GM10248 (cell line): ENCODE measurements at regions not wholly inside any gene's neighbourhood (a gene's known extent, or its start where the extent isn't known, plus 50 kb on each side); places are given as distances from the start of the nearest gene placed in this dataset.
"Not testable (repeated sequence)": the region's sequence is repeated elsewhere in the genome, so short reads cannot be mapped to it uniquely, and the experiment has no call there.

Experiments used
- CTCF ChIA-PET: fragments of 300-600 bp; sonication (Branson Sonifier 250); formaldehyde crosslinking; extraction: SDS; loops from one replicate; lab custom pipeline; 2021; ENCODE audit warnings: antibody characterized with exemption; lab: Yijun Ruan, JAX
- POLR2A ChIA-PET: fragments of 350-650 bp; sonication (Branson Sonifier 250); formaldehyde crosslinking; extraction: SDS; loops from one replicate; lab custom pipeline; 2020; ENCODE audit warnings: antibody characterized with exemption; lab: Yijun Ruan, JAX
- DNase-seq: peaks from one replicate; pipeline ENCODE4 v3.0.0; 2012; ENCODE audit errors: extremely low spot score
- CTCF ChIP-seq: IDR thresholded peaks from 2 replicates; pipeline ENCODE4 v1.5.1; 2012; ENCODE audit warnings: mild to moderate bottlenecking, low read depth; ENCODE audit errors: extremely low read depth, missing control alignments, control extremely low read depth

DNA sequence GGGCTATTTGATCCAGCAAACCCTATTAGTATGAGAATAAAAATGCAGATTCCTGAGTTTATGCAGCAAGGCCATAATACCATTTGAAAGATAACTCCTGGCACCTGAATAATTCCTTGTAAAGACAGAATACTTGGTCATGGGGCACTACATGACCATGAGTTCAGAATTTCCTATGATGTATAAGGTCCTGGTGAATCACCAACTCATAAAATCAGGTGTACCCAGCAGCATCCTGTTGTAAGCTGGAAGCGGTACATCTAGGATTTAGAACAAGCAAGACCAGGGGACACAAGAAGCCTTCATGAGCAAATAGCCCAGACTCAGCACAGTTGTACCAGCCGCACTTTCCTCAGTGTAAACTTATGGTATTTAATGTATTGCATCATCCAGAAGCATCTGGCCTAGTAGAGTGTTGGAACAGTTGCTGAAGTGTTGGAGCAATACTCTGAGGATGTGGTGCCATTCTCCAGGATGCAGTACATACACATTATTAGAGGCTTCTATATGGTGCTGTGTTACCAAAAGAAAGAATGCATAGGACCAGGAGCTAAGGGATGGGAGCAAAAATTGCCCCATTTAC lies 233.4 kb downstream of the SQOR start:
- CTCF ChIA-PET: no interaction called here
- DNase-seq: no peak
- POLR2A ChIA-PET: no interaction called here
- no peak for TF ChIP-seq CTCF

DNA sequence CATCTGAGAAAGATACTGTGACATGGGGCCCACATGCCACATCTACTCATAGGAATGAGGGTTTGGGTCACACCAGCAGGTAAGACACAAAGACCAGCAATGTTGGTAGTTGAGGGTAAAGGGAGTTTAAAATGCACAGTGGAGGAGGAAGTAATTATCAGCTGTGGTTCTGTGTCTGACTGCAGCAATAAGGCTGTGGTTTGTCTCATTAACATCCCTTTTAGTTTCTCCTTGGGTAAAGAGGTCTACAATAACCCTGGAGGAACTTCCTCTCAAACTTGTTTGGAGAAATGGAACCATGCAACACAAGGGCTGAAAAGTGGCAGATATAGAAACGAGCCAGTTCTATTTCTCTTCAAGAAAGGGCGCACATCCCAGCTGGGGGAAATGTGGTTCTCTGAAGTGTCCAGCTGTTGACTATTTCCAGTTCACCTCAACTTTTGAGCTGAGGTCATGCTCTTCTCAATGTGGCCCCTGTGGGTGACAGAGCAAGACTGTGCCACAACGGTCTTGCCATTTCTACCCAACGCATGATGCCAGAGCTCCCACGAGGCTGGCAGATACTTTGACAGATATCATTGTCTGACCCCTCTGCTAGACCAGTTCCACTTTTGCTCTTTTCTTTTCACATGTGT lies 234.3 kb downstream of the SQOR start:
- POLR2A ChIA-PET: no interaction called here
- CTCF ChIA-PET: no interaction called here
- TF ChIP-seq CTCF: no peak
- no peak for DNase-seq

DNA sequence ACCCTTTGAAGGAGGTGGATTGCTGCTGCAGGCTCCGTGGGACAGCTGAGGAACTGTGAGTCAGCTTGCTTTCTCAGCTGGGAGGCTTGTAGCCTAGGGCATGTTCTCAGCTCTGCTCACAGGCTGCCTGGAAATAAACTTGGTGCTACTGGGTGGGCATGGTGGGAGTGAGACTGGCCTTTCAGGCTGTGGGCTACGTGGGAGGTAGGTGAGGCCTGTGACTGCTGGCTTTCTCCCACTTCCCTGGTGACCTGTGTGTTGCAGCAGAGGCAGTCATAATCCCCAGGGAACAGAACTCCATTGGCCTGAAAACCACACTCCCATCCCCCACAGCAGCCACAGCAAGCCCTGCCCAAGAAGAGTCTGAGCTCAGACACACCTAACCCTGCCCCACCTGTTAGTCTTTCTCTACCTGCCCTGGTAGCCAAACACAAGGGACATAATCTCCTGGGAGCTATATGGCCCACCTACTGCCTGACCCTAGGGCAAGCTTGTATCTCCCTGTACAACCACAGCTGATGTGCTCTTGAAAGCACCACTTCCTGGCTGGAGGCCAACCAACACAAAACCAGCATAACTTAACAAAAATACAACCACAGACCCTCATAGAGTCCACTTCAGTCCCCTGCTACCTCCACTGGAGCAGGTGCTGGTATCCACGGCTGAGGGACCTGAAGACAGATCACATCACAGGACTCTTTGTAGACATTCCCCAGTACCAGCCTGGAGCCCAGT lies 236.5 kb downstream of the SQOR start:
- no peak for TF ChIP-seq CTCF
- POLR2A ChIA-PET: no interaction called here
- DNase-seq: no peak
- CTCF ChIA-PET: interaction anchor here (0.9 to 2.1 kb wide), 2 partner anchors 14 to 76 kb away, joined by 3 to 5 read pairs; no protein-coding TSS in a partner anchor

DNA sequence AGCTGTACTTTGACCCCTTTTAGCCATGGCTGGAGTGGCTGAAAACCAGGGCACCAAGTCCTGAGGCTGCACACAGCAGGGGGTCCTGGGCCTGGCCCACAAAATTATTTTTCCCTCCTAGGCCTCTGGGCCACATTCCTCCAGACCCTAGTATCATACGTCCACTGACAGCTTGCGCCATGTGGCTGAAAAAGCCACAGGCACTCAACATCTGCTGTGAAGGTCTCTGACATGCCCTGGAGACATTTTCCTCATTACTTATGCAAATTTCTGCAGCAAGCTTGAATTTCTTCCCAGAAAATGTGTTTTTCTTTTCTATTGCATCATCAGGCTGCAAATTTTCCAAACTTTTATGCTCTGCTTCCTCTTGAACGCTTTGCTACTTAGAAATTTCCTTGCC lies 239.0 kb downstream of the SQOR start:
- POLR2A ChIA-PET: no interaction called here
- no peak for TF ChIP-seq CTCF
- CTCF ChIA-PET: no interaction called here
- no peak for DNase-seq

DNA sequence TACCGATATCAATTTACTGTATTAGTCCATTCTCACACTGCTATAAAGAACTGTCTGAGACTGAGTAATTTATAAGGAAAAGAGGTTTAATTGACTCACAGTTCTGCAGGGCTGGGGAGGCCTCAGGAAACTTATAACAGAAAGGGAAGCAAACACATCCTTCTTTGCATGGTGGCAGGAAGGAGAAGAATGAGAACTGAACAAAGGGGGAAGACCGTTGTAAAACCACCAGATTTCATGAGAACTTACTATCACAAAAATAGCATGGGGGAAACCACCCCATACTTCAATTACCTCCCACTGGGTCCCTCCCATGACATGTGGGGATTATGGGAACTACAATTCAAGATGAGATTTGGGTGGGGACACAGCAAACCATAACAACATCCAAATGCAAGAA lies 239.7 kb downstream of the SQOR start:
- DNase-seq, POLR2A ChIA-PET, CTCF ChIA-PET: not testable (repeated sequence)

DNA sequence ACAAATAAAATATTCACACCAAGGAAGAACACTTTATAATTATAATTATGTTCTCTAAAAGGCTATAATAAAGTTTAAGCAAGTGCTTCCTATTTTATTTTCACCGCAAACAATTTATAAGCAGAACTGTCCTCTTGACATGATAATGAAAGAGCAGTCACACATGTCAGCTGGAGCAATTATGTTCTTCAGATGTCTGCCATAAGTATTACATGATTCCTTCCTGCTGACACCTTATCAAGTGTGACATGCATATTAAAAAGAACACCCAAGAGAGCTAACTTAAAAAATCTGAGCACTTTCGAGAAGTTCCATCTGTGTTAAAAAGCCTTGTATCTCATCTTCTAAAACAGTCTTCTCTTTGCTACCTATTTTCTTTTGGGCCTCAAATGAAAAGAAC lies 249.5 kb downstream of the SQOR start:
- ChIA-PET CTCF (interaction anchor here (0.9 kb wide), 1 partner anchor 19 kb away, joined by 3 read pairs; no protein-coding TSS in a partner anchor), POLR2A (no interaction called here)
- TF ChIP-seq CTCF: no peak
- DNase-seq: no peak
